ENCODE measurements at regions not wholly inside any gene's neighbourhood (a gene's known extent, or its start where the extent isn't known, plus 50 kb on each side); places are given as distances from the start of the nearest gene placed in this dataset.
"Not testable (repeated sequence)": the region's sequence is repeated elsewhere in the genome, so short reads cannot be mapped to it uniquely, and the experiment has no call there.

DNA sequence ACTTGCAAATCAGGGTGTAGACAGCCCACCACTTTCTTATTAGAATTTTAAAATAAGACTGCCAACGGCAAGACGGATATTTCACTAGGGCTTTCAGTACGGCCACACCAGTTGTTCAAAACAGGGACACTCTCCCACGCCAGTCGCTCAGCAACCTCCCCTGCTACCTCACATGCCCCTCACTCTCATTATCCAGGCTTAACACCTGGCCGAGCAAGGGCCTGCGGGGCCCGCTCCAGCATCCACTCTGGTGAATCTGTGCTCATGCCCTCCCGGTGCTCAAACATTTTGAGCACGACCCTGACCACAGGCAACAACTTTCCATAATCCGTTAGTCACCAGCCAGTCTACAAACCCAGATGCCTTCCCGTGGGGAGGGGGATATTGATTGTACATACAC, 209.5 kb downstream of the NPIPA8 start:
- not testable (repeated sequence) for H3K9me3 ChIP-seq (ENCODE audit: control insufficient read depth, insufficient read depth, low read length); H3K9ac ChIP-seq (ENCODE audit: low read depth, low read length)

GRCh38 chr16:18119092-18119491, 217.4 kb downstream of the NPIPA8 start:
- H3K36me3 ChIP-seq (ENCODE audit: insufficient read depth, low read length); H3K4me1 ChIP-seq (ENCODE audit: insufficient read depth, low read length); H3K9me3 ChIP-seq (ENCODE audit: control insufficient read depth, insufficient read depth, low read length); H3K9ac ChIP-seq (ENCODE audit: low read depth, low read length): not testable (repeated sequence)

More for the DNA sequence above, 209.5 kb downstream of the NPIPA8 start:
- not testable (repeated sequence) for H3K4me1 ChIP-seq (ENCODE audit: insufficient read depth, low read length); H3K36me3 ChIP-seq (ENCODE audit: insufficient read depth, low read length)

- H3K36me3 ChIP-seq (ENCODE audit: insufficient read depth, low read length); H3K9me3 ChIP-seq (ENCODE audit: control insufficient read depth, insufficient read depth, low read length); H3K9ac ChIP-seq (ENCODE audit: low read depth, low read length); H3K4me1 ChIP-seq (ENCODE audit: insufficient read depth, low read length): not testable (repeated sequence)
Measured at GRCh38 chr16:18118684-18119083, 217.9 kb downstream of the NPIPA8 start.

DNA sequence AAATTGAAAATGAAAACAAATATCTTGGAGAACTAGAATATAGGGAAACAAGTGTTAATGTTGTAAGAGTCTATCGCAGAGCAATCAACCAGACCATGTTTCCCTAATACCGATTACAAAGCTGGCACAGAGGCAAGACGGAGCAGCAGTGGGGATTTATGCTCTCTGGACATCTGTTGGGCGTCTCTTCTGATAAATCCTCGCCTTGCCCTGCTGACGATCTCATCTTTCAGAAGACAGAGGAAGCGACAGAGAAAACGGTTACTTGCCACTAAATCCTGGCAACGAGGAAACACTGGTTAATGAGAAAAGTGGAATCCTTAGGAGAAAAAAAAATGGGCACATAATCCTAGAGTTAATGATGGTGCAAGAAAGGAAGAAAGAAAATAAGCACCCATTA, 218.5 kb downstream of the NPIPA8 start:
- H3K9ac ChIP-seq (ENCODE audit: low read depth, low read length); H3K9me3 ChIP-seq (ENCODE audit: control insufficient read depth, insufficient read depth, low read length); H3K36me3 ChIP-seq (ENCODE audit: insufficient read depth, low read length); H3K4me1 ChIP-seq (ENCODE audit: insufficient read depth, low read length): not testable (repeated sequence)

- not testable (repeated sequence) for H3K9ac ChIP-seq (ENCODE audit: low read depth, low read length); H3K4me1 ChIP-seq (ENCODE audit: insufficient read depth, low read length); H3K9me3 ChIP-seq (ENCODE audit: control insufficient read depth, insufficient read depth, low read length); H3K36me3 ChIP-seq (ENCODE audit: insufficient read depth, low read length)
Measured at GRCh38 chr16:18104412-18104811, 232.1 kb downstream of the NPIPA8 start.

DNA sequence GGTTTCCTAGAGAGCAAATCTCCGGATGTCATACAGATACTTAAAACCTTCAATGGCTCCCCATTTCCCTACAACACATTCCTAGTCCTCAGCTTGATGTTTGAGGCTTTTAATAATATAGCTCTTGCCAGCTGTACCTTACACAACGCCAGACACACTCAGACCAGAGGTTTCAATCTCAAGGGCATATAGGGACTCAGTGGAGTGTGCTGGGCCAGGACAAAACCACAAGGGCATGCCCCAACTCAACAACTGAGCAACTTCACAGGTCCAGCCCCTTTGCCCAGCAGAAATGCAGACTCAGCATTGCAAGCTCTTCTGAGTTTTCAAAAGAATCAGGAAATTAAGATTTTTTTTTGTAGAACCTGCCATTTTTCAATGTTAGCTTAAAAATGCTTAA, 235.5 kb downstream of the NPIPA8 start:
- H3K9ac ChIP-seq (ENCODE audit: low read depth, low read length); H3K9me3 ChIP-seq (ENCODE audit: control insufficient read depth, insufficient read depth, low read length); H3K4me1 ChIP-seq (ENCODE audit: insufficient read depth, low read length); H3K36me3 ChIP-seq (ENCODE audit: insufficient read depth, low read length): not testable (repeated sequence)

DNA sequence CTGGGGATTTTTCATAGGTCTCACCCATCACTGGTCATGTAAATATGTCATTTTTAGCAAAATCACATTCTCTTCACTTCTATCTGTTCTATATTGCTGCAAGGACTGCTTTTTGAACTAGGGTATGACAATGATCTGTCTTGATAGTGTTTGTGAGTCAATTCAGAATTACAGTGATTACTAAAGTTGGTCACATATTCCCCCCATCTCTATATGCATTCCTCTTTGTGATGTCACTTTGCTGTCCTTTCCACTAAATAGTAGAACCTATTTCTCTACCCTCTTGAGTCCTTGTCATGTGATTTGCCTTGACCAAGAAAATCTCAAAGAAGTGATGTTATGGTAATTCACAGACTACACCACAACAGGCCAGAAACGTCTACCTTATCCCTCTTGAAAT, 243.9 kb downstream of the NPIPA8 start:
- H3K36me3 ChIP-seq (ENCODE audit: insufficient read depth, low read length); H3K4me1 ChIP-seq (ENCODE audit: insufficient read depth, low read length); H3K9ac ChIP-seq (ENCODE audit: low read depth, low read length); H3K9me3 ChIP-seq (ENCODE audit: control insufficient read depth, insufficient read depth, low read length): not testable (repeated sequence)

DNA sequence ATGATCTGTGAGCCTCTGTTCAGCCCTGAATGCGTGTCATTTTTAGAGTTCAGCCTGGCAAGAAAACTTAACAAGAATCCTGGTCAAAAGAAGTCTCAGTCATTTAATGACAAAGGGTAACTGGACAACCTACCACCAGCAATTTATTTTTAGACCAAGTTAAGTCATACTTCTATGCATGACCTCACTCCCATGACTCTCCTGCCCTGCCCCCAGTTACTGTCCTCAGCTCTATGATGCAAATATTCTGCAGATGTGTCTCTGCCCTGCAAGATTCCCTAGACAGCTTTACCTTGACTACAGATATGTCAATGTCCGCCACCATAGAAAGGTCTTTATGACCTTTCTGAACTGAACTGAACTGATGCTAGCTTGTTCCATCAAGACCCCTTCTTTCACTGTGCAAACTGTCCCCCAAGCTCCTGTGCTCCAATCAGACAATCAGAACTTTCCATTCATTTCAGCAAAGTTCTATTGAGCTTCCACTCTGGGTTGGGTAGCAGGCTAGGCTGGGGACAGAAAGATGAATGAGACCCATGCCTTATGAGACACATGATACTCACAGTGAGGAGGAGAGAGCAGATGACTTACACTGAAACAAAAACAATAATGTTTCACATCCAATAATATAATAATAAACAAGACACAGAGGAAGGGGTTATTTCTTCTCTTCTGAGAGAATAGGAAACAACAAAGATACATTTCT, 255.7 kb downstream of the NPIPA8 start:
- H3K4me1 ChIP-seq (ENCODE audit: insufficient read depth, low read length); H3K9me3 ChIP-seq (ENCODE audit: control insufficient read depth, insufficient read depth, low read length); H3K9ac ChIP-seq (ENCODE audit: low read depth, low read length); H3K36me3 ChIP-seq (ENCODE audit: insufficient read depth, low read length): not testable (repeated sequence)

DNA sequence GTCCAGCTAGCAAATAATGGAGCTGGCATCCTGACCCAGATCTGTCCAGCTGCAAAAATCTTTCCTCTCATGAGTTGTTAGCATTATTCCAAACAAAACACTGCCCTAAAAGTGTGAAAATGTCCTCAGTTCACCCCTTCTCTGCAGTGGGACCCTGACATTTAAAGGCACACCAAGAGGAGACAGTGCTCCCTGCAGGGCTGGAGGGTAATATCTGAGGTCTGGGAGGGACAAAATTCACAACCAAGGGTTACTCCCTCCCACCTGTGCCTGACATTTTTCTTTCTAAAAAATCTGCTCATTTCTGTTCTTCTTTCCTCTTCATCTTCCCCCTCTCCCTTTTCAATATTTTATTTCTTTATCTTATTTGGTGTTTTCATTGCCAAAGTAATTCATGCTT, 258.6 kb downstream of the NPIPA8 start:
- H3K4me1 ChIP-seq (ENCODE audit: insufficient read depth, low read length); H3K9ac ChIP-seq (ENCODE audit: low read depth, low read length); H3K9me3 ChIP-seq (ENCODE audit: control insufficient read depth, insufficient read depth, low read length); H3K36me3 ChIP-seq (ENCODE audit: insufficient read depth, low read length): not testable (repeated sequence)

DNA sequence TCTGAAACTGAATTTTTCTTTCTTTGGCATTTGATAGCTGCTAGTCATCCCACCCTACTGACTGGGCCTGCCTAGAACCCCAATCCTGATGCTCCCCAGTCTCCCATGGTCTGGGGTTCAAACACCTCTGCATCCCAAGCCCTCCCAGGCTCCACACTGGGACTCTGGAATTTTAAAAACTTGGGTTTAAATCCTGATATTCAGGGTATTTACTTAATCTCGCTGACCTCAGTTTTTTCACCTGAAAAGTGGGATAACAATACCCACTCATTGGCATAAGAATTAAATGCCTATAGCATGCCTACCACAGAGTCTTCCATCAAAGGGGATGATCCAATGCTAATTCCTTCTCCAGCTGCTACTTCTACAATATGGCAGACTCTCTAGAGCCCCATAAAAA, 264.4 kb downstream of the NPIPA8 start:
- H3K9ac ChIP-seq (ENCODE audit: low read depth, low read length), result no peak overlapping the region
- peaks cover 7% of the 10 kb centered on the region for H3K4me1 ChIP-seq (ENCODE audit: insufficient read depth, low read length)
- no peaks in the 10 kb centered on the region for H3K36me3 ChIP-seq (ENCODE audit: insufficient read depth, low read length)
- H3K9me3 ChIP-seq (ENCODE audit: control insufficient read depth, insufficient read depth, low read length), result no peaks in the 10 kb centered on the region

GRCh38 chr16:18069683-18070082, 266.9 kb downstream of the NPIPA8 start:
- Histone ChIP-seq H3K4me1 (ENCODE audit: insufficient read depth, low read length) (peaks cover 7% of the 10 kb centered on the region), H3K9me3 (ENCODE audit: control insufficient read depth, insufficient read depth, low read length) (no peaks in the 10 kb centered on the region), H3K9ac (ENCODE audit: low read depth, low read length) (no peak overlapping the region), H3K36me3 (ENCODE audit: insufficient read depth, low read length) (no peaks in the 10 kb centered on the region)

DNA sequence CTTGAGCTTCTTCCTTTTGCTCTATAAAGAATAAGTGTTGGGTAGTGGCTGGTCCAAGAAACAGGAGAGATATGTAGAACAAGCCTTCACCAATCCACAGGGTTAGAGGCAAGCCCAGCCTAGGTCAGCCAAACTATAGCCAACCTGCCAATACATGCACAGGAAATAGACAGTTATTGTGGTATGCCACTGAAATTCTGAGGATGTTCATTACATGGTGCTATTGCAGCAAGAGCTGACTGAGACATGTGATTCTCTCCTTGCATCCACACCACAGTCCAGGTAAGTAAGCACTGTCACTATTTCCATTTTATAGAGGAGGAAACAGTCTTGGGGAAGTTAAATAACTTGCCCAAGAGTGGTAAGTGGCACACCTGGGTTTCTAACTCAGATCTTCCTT, 268.1 kb downstream of the NPIPA8 start:
- Histone ChIP-seq H3K9ac (ENCODE audit: low read depth, low read length) (no peak overlapping the region), H3K4me1 (ENCODE audit: insufficient read depth, low read length) (peaks cover 7% of the 10 kb centered on the region), H3K36me3 (ENCODE audit: insufficient read depth, low read length) (no peaks in the 10 kb centered on the region), H3K9me3 (ENCODE audit: control insufficient read depth, insufficient read depth, low read length) (no peaks in the 10 kb centered on the region)

DNA sequence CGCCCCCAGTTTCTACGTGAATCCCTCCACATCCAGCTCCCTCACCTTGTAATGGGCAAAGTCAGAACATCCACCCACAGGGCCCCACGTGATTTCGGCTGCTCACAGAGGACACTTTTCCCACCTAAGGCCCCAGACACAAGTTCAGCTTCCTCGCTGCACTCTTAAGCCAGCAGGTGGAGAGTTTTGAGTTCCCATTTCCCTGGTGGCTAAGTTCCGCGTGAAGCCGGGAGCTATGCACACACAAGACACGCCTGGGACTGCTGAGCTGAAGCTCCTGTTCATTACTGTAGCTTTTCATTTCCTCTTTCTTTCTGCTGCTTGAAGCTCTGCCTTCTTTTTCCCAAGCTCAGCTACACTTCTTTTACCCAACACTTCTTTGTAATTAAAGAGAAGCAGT, 273.8 kb downstream of the NPIPA8 start:
- no peaks in the 10 kb centered on the region for H3K36me3 ChIP-seq (ENCODE audit: insufficient read depth, low read length)
- no peaks in the 10 kb centered on the region for H3K9me3 ChIP-seq (ENCODE audit: control insufficient read depth, insufficient read depth, low read length)
- H3K4me1 ChIP-seq (ENCODE audit: insufficient read depth, low read length), result no peaks in the 10 kb centered on the region
- no peak overlapping the region for H3K9ac ChIP-seq (ENCODE audit: low read depth, low read length)

- no peaks in the 10 kb centered on the region for H3K9me3 ChIP-seq (ENCODE audit: control insufficient read depth, insufficient read depth, low read length)
- H3K36me3 ChIP-seq (ENCODE audit: insufficient read depth, low read length), result no peaks in the 10 kb centered on the region
- H3K9ac ChIP-seq (ENCODE audit: low read depth, low read length), result no peak overlapping the region
- no peaks in the 10 kb centered on the region for H3K4me1 ChIP-seq (ENCODE audit: insufficient read depth, low read length)
Measured at GRCh38 chr16:18060351-18060750, 276.2 kb downstream of the NPIPA8 start.

GRCh38 chr16:18059577-18059976, 277.0 kb downstream of the NPIPA8 start:
- Histone ChIP-seq H3K36me3 (ENCODE audit: insufficient read depth, low read length) (no peaks in the 10 kb centered on the region), H3K9ac (ENCODE audit: low read depth, low read length) (no peak overlapping the region)

GRCh38 chr16:18059089-18059488, 277.4 kb downstream of the NPIPA8 start:
- H3K9ac ChIP-seq (ENCODE audit: low read depth, low read length), result no peak overlapping the region
- no peaks in the 10 kb centered on the region for H3K36me3 ChIP-seq (ENCODE audit: insufficient read depth, low read length)
- no peaks in the 10 kb centered on the region for H3K9me3 ChIP-seq (ENCODE audit: control insufficient read depth, insufficient read depth, low read length)
- no peaks in the 10 kb centered on the region for H3K4me1 ChIP-seq (ENCODE audit: insufficient read depth, low read length)

More at GRCh38 chr16:18059577-18059976, 277.0 kb downstream of the NPIPA8 start:
- Histone ChIP-seq H3K4me1 (ENCODE audit: insufficient read depth, low read length) (no peaks in the 10 kb centered on the region), H3K9me3 (ENCODE audit: control insufficient read depth, insufficient read depth, low read length) (no peaks in the 10 kb centered on the region)

Measured in ES-I3 (cell line).